PC-3 (cell line): ENCODE measurements at regions not wholly inside any gene's neighbourhood (a gene's known extent, or its start where the extent isn't known, plus 50 kb on each side); places are given as distances from the start of the nearest gene placed in this dataset.

Experiments used
- CTCF ChIP-seq: fragments of 300-600 bp; sonication (generic); conservative IDR thresholded peaks from 2 replicates; pipeline ENCODE4 v1.5.1; 2017; ENCODE audit warnings: antibody characterized with exemption, low read depth, mild to moderate bottlenecking, low read length
- EZH2 ChIP-seq: fragments of 300-600 bp; sonication (generic); IDR thresholded peaks from one replicate; pipeline ENCODE4 v1.6.1; 2017; ENCODE audit warnings: antibody characterized with exemption, mild to moderate bottlenecking, low read length; ENCODE audit not compliant: unreplicated experiment
- EZH2phosphoT487 ChIP-seq: fragments of 300-600 bp; sonication (generic); IDR thresholded peaks from 2 replicates; pipeline ENCODE4 v1.6.1; 2018; ENCODE audit warnings: mild to moderate bottlenecking, antibody characterized with exemption, low read length, borderline replicate concordance

DNA sequence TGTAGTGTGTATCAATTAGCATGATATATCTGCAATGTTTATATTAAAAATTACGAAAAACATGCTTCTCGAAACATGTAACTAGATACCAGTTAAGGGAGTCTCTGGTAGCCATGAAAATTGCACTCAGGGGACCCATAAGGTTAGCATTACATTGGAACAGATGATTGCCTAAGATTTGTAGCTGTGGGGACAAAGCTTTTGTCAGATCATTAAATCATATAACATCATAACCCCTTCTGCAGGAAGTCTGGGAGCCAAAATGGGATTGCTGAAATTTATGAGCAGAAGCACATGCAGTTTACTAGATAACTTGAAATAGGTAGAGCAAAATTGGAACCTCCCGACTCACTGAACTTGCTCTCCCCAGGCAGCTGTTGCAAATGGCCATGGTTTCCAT lies 235.0 kb upstream of the IGFBP3 start:
- no peak for TF ChIP-seq CTCF
- TF ChIP-seq EZH2phosphoT487: no peak
- no peak for TF ChIP-seq EZH2
